GM19238 (cell line): ENCODE measurements at regions not wholly inside any gene's neighbourhood (a gene's known extent, or its start where the extent isn't known, plus 50 kb on each side); places are given as distances from the start of the nearest gene placed in this dataset.

Experiments used
- DNase-seq: peaks from one replicate; pipeline ENCODE4 v3.0.0; 2011; ENCODE audit warnings: low spot score; ENCODE audit not compliant: insufficient read length

DNA sequence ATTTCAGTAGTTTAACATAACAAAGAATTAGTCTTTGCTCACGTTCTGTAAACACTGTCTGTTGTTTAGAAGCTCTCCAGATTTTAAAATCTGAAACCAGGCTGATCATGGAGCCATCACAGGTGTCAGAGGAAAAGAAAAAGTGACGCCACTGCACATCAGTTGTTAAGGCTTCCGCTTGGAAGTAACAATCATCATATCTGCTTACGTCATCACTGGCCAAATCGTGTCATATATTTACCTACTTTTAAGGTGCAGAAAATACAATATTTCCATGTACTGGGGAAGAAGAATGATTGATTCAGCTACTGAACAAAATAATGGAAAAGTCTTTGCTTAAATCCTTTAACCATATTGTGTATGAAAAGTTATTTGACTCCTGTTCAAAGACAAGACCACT is 382.6 kb upstream of the MC4R start:
- DNase-seq = no peak

GRCh38 chr18:60775978-60776377 is 403.4 kb upstream of the MC4R start:
- DNase-seq = no peak

DNA sequence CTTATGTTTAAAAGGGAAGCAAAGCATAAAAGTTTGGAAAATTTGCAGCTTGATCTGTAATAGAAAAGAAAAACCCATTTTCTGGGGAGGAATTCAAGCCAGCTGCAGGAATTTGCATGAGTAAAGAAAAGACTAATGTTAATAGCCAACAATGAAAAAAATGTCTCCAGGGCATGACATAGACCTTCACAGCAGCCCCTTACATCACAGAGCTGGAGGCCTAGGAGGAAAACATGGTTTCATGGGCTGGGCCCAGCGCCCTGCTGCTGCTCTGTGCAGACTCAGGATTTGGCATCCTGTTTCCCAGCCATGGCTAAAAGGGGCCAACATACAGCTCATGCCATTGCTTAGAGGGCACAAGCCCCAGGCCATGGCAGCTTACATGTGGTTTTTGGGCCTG is 411.6 kb upstream of the MC4R start:
- no peak for DNase-seq

- no peak for DNase-seq
Observed at GRCh38 chr18:60794802-60795201, 422.2 kb upstream of the MC4R start.

DNA sequence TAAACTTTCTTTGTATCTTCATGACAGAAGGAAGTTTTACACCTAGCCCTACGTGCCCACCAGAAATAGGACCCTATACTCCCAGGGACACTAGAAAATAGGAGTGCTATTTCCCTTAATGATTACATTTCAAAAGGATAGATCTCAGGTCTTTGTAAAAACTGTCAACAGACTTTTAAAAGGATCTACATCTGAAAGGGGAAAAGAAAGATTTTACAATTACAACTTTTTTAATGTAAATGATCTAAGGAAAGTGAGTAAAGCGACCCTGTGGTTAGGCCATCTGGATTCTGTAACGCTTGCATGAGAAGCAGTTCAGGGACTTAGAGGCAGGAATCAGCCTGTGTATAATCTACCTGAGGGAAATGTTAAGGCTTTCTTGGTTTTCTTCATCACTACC is 431.8 kb upstream of the MC4R start:
- DNase-seq = no peak

GRCh38 chr18:60809937-60810336 is 437.4 kb upstream of the MC4R start:
- no peak for DNase-seq

DNA sequence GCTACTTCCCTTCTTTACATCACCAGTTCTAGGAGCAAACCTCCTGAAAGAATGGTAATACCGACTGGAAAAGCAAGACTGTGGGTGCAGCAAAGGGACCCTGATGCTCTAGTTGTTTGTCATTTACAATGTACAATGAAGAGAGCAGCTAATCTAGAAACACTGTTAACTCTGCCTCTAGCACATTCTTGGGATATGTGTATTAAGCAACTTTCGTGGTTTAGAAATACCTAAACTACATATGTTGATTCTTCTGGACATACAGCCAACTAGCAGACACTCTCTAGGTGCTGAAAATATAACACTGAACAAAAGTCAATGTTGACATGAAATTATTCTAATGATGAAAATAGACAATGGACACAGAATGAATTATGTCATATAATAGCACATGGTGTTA is 440.3 kb upstream of the MC4R start:
- no peak for DNase-seq

DNA sequence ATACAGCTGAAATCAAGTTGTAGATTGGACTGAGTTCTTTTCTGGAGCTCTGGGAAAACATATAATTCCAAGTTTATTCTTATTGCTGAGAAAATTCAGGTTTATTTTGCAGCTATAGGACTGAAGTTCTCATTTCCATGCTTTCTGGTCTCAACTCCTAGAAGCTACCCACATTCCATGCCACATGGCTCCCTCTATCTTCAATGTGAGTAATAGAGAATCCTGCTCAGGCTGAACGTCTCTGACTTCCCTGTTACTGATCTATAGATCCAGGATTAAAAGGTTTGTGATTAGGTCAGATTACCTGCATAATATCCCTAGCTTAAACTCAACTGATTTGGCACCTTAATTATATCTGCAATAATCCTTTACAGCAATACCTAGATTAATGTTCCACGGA is 453.8 kb upstream of the MC4R start:
- no peak for DNase-seq

DNA sequence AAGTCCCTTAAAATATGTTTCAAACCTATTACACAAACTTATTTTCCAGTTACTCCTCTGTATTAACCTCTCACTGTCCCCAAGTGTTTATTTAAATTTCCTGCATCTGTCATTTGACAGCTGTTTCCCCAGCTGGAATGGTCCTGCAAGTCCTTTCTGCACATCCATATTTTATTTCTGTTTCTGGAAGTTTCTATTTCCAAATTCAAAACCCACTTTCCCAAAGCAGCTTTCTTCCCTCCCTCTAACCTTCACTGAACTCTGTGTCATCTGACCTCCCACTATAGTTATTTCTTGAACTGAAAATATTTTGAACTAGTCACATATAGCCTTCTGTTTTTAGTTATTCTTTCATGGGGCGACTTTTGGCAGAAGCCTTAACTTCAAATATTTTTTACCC is 459.4 kb upstream of the MC4R start:
- no peak for DNase-seq

GRCh38 chr18:60838677-60839076 is 466.1 kb upstream of the MC4R start:
- DNase-seq = no peak

DNA sequence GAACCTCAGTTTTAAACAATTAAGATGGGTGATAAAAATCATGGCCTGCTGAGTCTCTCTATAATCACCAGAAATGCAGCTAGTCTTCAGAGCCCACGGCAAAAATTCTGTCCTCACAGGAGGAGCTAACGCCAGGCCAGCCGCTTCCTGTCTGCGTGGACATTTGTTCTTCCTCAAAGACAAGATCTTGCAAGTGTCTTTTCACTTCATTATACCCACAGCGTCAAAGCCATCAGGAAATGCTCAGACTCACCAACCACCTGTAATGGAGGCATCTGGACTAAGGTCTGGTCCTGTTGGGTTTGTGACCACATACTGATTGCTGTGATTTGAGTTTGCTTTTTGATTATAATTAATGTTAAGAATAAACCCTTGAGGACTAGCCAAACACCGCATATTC is 473.8 kb upstream of the MC4R start:
- no peak for DNase-seq

- no peak for DNase-seq
Observed at GRCh38 chr18:60847517-60847916, 474.9 kb upstream of the MC4R start.

- no peak for DNase-seq
Observed at GRCh38 chr18:60861575-60861974, 471.7 kb upstream of the CDH20 start.

DNA sequence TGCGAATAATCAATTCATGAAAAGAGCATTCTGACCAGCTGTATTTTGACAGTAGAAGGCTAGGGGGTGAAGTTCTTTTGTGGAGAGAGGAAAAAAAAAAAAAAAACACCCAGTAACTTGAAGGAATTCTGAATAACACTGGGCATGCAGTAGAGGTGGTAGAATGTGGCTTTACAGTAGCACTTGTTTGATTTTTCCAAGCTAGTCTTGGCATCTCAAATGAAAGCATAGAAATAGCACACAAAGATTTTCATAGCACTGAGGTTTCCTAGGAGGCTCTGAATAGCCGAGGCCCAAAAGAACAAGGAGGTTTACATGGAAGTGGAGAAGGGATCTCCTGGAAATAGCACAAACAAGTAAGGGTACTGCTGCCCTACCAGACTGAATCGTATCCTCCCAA is 470.2 kb upstream of the CDH20 start:
- DNase-seq = no peak

GRCh38 chr18:60865801-60866200 is 467.4 kb upstream of the CDH20 start:
- no peak for DNase-seq

- no peak for DNase-seq
Observed at GRCh38 chr18:60870261-60871153, 462.7 kb upstream of the CDH20 start.

GRCh38 chr18:60872434-60872833 is 460.8 kb upstream of the CDH20 start:
- no peak for DNase-seq

DNA sequence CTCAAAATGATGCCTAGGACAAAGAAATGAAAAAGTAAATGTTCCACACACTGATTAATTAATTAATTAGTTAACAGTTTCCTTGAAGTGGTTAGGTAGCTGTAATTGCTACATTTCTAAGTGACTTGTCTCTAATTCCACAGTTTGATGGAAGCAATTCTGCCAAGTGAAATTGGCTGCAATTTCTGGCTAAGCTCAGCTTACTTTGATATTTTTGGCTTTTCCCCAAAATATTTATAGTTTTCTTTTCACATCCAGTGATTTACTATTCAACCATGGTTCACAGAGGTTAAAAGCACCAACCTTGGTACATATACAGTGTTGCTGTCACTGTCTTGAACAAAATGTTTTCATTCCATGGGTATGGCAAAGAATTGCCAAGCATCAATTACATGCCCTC is 459.5 kb upstream of the CDH20 start:
- no peak for DNase-seq

DNA sequence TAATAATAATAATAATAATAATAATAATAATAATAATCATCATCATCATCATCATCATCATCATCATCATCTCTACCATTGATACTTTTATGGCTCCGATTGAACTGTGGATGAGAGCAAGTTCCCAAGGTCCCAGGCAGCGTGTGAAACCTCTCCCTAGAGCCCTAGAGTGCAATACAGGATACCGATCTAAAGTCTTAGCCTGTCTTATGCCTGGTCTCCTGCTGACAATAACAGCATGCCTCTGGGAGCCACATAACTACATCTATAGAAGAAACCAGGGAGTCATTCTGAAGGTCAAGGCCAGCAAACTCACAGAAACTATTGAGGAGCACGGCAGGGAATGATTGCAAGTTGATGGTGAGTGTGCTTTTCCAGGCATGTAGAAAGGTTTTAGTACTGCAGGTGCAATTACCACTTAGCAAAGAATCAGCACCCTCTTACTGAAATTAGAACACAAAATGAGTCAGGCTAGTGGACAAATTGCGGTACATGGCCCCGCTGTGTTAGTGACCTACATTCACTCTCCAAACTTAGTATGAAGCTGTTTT is 457.2 kb upstream of the CDH20 start:
- no peak for DNase-seq

GRCh38 chr18:60880184-60880583 is 453.0 kb upstream of the CDH20 start:
- DNase-seq = no peak

- DNase-seq = no peak
Observed at GRCh38 chr18:60883587-60883986, 449.6 kb upstream of the CDH20 start.

DNA sequence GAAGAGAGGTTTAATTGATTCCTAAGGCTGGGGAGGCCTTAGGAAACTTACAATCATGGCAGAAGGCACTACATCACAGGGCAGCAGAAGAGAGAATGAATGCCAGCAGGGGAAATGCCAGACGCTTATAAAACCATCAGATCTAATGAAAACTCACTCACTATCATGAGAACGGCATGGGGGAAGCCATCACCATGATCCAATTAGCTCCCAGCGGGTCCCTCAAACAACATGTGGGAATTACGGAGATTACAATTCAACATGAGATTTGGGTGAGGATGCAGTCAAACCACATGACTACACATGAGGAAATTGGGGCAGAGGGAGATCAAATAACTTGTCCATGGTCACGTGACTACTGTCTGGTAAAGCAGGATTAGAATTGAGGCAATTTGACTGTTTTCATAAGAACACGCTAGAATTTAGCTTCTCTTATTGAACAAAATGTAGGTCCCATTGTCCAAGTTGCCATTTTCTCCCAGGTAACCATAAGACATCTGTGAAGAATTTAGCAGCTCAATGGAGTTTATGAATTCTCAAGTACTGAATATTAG is 445.1 kb upstream of the CDH20 start:
- no peak for DNase-seq

GRCh38 chr18:60889442-60889841 is 443.8 kb upstream of the CDH20 start:
- DNase-seq = no peak
